HG02943 (cell line): ENCODE measurements at regions not wholly inside any gene's neighbourhood (a gene's known extent, or its start where the extent isn't known, plus 50 kb on each side); places are given as distances from the start of the nearest gene placed in this dataset.
"Not testable (repeated sequence)": the region's sequence is repeated elsewhere in the genome, so short reads cannot be mapped to it uniquely, and the experiment has no call there.

Source experiments
- ATAC-seq: cut with Tn5 transposase; IDR thresholded peaks from one replicate; pipeline ENCODE4 v1.9.1; 2021; ENCODE audit warnings: mild to moderate bottlenecking, low read depth, moderate library complexity; ENCODE audit not compliant: unreplicated experiment

- ATAC-seq = no peak
These were observed 210.1 kb downstream of the PRDM9 start for GRCh38 chr5:23717486-23717885.

GRCh38 chr5:23718564-23718963 is 211.2 kb downstream of the PRDM9 start:
- ATAC-seq = no peak

DNA sequence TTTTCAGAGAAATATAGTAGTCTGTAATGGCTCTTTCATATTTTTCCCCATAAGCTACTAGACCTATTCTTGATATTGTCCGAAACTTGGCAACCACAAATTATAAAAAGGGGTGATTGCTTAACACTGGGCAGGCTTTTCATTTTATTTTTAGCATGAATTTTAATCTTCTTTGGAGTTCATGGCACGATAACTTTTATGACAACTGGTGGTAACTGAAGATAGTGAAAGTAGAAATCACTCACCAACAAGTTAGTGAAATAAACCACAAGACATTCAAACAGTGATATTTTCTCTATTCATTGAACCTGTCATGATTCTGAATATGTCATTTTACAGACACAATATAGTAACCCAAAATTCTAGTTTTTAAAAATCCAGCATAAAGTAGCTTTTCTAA is 213.9 kb downstream of the PRDM9 start:
- ATAC-seq = no peak

- ATAC-seq = no peak
These were observed 219.9 kb downstream of the PRDM9 start for GRCh38 chr5:23727271-23727670.

DNA sequence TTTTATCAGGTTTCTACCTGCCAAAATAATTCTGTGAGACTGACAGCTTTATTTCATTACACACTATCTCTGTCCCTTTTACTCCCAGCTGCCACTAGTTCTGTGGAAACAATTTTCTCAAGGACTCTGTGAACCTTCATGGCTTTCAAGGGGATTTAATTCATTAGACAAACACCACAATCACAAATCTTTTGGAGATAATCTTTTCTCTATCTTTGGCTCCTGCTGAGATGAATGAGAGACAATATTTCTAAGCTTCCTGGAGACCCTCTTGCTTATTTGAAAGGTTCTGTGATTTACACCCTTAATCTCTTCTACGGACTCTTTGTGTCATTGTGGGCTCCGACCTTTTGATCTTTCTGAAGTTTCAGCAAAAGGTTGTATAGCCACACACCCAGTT is 222.6 kb downstream of the PRDM9 start:
- ATAC-seq = no peak

DNA sequence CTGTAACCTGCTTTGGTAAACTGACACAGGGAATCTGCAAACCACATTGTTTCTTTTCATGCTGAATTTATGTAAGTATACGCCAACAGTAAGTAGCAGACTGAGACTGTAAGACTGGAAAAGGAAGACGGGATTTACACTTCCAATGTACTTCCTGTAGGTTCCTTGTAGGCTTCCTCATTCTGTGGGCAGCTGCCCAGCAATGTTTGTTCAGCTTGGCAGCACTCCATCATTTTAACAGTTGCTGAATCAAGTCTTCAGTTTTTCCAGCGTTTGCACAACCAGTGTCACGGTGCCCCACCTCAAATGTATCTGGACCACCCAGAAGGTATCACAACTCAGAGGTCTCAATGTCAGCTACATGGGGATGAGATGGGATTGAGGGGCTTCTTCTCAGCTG is 232.6 kb downstream of the PRDM9 start:
- no peak for ATAC-seq

- ATAC-seq = no peak
These were observed 235.3 kb downstream of the PRDM9 start for GRCh38 chr5:23742701-23743100.

GRCh38 chr5:23755906-23756305 is 248.5 kb downstream of the PRDM9 start:
- ATAC-seq = no peak

GRCh38 chr5:23756779-23757178 is 249.4 kb downstream of the PRDM9 start:
- ATAC-seq = no peak

DNA sequence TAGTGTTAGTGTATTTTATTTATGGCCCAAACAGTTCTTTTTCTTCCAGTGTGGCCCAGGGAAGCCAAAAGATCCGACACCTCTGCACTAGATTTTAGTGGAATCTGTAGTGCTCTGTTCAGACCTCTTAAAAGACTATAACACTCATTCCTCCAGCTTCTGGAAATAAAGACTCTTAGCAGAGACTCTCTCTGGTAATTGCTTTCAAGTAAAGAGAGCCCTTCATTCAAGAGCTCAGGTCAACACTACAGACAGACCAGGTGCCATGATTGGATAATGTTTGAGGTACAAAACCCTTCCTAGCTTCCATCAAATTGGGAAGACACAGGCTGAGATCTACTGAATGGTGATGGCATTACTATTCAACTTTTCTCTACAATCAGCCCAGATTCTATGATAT is 255.8 kb downstream of the PRDM9 start:
- no peak for ATAC-seq

DNA sequence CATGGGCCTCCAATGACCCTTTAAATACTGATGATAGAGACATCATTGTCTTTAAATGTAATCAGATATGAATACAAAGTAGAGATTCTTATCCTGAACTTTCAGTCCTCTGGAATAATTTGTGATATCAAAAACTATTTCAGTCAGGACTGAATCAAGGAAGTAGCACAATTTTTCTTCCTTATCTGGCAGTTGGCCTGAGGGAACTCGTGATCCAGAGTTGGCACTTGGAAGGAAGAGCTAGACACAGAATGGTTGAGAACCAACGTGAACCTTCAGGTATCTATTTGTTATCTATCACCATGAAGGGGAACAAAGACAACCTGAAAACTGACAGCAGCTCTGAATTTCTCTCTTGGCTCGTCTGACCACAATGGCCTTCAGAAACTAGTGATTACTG is 269.3 kb downstream of the PRDM9 start:
- ATAC-seq = no peak

DNA sequence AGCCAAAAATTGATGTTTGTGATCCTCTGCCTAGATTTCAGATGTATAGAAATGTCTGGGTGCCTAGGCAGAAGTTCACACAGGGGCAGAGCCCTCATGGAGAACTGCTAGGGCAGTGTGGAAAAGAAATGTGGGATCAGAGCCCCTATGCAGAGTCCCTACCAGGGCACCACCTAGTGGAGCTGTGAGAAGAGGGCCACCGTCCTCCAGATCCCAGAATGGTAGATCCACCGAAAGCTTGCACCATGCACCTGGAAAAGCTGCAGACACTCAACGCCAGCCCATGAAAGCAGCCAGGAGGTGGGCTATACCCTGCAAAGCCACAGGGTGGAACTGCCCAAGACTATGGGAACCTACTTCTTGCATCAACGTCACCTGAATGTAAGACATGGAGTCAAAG is 292.9 kb downstream of the PRDM9 start:
- not testable (repeated sequence) for ATAC-seq

GRCh38 chr5:23820765-23821471 is 313.5 kb downstream of the PRDM9 start:
- ATAC-seq = no peak

DNA sequence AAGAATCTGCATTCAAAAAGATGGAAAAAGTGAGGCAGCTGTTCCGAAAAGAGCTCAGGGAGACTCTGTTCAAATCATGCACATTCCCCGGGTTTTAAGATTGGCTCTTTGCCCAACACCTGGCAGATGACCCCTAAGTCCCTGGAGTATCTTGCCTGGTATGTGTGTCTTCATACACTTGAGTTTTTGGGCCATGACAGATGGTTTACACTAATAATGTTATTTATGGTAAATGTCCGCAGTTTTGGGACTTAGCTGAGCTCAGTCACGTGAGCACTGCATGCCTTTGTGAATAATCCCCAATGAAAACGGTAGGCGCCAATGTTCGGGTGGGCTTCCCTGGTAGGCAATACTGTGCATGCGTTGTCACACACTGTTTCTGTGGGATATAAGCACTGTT is 316.1 kb downstream of the PRDM9 start:
- ATAC-seq = no peak

DNA sequence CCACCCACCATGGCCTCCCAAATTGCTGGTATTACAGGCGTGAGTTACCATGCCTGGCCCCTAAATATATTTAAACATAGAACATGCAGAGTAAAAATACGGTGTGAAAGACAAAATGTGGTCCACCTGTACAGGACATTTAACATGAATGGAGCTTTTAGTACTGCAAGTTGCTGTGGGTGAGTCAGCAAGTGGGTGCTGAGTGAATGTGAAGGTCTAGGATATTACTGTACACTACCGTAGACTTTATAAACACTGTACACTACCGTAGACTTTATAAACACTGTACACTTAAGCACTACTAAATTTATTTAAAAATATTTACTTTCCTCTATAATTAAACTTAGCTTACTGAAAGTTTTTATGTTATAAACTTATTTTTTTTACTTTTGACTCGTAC is 317.8 kb downstream of the PRDM9 start:
- ATAC-seq = no peak

GRCh38 chr5:23840083-23840482 is 332.7 kb downstream of the PRDM9 start:
- ATAC-seq = no peak

DNA sequence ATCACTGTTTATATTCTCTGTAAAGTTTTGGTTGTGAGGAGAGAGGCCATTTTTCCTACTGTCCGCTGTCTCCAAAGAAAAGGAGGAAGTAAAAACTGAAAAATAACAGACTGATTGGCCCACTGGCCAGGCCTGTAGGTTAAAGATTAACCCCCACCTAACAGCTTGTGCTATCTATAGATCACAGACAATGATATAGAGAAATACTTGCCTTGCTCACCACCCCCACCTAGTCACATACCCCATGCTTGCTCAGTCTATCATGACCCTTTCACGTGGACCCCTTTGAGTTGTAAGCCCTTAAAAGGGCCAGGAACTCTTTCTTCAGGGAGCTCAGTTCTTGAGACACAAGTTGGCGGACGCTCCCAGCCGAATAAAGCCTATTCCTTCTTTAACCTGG is 357.4 kb downstream of the PRDM9 start:
- ATAC-seq = no peak

GRCh38 chr5:23877847-23878246 is 370.4 kb downstream of the PRDM9 start:
- ATAC-seq = no peak

GRCh38 chr5:23884405-23885031 is 377.1 kb downstream of the PRDM9 start:
- ATAC-seq = no peak

- no peak for ATAC-seq
These were observed 386.2 kb downstream of the PRDM9 start for GRCh38 chr5:23893561-23893960.

- no peak for ATAC-seq
These were observed 388.2 kb downstream of the PRDM9 start for GRCh38 chr5:23895614-23896013.

DNA sequence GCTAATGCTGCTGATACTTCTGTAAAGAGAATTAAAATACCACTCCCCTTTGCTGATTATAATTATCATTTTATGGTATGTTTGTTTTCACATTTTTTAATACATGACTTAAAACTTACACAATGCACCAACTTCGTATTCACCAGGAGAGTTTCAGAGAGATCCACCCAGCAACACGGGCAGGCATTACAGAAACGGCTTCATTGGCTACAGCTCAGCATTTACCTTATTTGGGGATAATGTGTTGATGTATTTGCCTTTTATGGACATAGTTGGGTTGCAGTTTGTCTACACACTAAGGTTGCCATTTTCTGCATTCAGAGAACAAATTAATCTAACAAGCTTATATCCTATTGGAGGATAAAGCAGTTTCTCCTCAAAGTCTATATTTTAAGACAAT is 423.6 kb downstream of the PRDM9 start:
- ATAC-seq = no peak
